Ascending aorta (tissue), 2 donors: ENCODE measurements at regions not wholly inside any gene's neighbourhood (a gene's known extent, or its start where the extent isn't known, plus 50 kb on each side); places are given as distances from the start of the nearest gene placed in this dataset.
"Not testable (repeated sequence)": the region's sequence is repeated elsewhere in the genome, so short reads cannot be mapped to it uniquely, and the experiment has no call there.

Experiments used
- DNase-seq, 2 donors: peaks; one replicate each; pipeline ENCODE4 v3.0.0-alpha.2; 2019; ENCODE audit warnings: low spot score in 2 of 2
- H3K27ac ChIP-seq, 2 donors: fragments of 200-600 bp; sonication (generic); one replicate each; pipeline ENCODE4 v1.5.1; 2016 to 2017; ENCODE audit warnings: mild to moderate bottlenecking in 1 of 2
- H3K27me3 ChIP-seq: fragments of 200-600 bp; sonication (generic); one replicate; pipeline ENCODE4 v1.5.1; 2017
- H3K36me3 ChIP-seq, 2 donors: fragments of 200-600 bp; sonication (generic); one replicate each; pipeline ENCODE4 v1.5.1; 2016
- H3K4me1 ChIP-seq, 2 donors: fragments of 200-600 bp; sonication (generic); one replicate each; pipeline ENCODE4 v1.5.1; 2016 to 2017; ENCODE audit warnings: mild to moderate bottlenecking in 1 of 2
- H3K4me3 ChIP-seq, 2 donors: fragments of 200-600 bp; sonication (generic); one replicate each; pipeline ENCODE4 v1.5.1; 2016 to 2017; ENCODE audit warnings: mild to moderate bottlenecking in 1 of 2
- H3K9me3 ChIP-seq, 2 donors: fragments of 200-600 bp; sonication (generic); one replicate each; pipeline ENCODE4 v1.5.1; 2016
- CTCF ChIP-seq, 3 experiments: fragments of 200-600 bp in 2 of 3; fragments of 450-650 bp in 1 of 3; sonication (generic) in 2 of 3; IDR thresholded peaks; one replicate each; pipeline ENCODE4 v1.5.1; 2016 to 2019; ENCODE audit warnings: antibody characterized with exemption in 3 of 3, mild to moderate bottlenecking in 1 of 3, moderate library complexity in 1 of 3
- intact Hi-C: fragments of 100-400 bp; cut with DNase I; formaldehyde crosslinking; loops from one replicate; pipeline ENCODE4 v1.15.1; 2023

GRCh38 chr4:116275006-116275405, 810.4 kb downstream of the TRAM1L1 start:
- no peaks in the 10 kb centered on the region for H3K27me3 ChIP-seq
- no peak overlapping the region for H3K4me3 ChIP-seq
- H3K27ac ChIP-seq: no peak overlapping the region
- no peak for TF ChIP-seq CTCF (IDR thresholded peaks at IDR 0.05)
- peaks cover 0 to 3% of the 10 kb centered on the region in 2 donors for H3K9me3 ChIP-seq
- H3K4me1 ChIP-seq: no peaks in the 10 kb centered on the region
- H3K36me3 ChIP-seq: no peaks in the 10 kb centered on the region
- intact Hi-C loops: no loop called here
- DNase-seq: no peak

- no peak for DNase-seq
- no peak for TF ChIP-seq CTCF (IDR thresholded peaks at IDR 0.05)
- H3K27ac ChIP-seq: no peak overlapping the region
- H3K36me3 ChIP-seq: no peaks in the 10 kb centered on the region
- no peaks in the 10 kb centered on the region for H3K27me3 ChIP-seq
- H3K4me1 ChIP-seq: no peaks in the 10 kb centered on the region
- no peak overlapping the region for H3K4me3 ChIP-seq
- intact Hi-C loops: no loop called here
- H3K9me3 ChIP-seq: peaks cover 0 to 4% of the 10 kb centered on the region in 2 donors
These were observed 813.0 kb downstream of the TRAM1L1 start for GRCh38 chr4:116272336-116272735.

GRCh38 chr4:116260931-116261330, 824.4 kb downstream of the TRAM1L1 start:
- intact Hi-C loops, DNase-seq, H3K27me3 ChIP-seq, H3K9me3 ChIP-seq, H3K4me3 ChIP-seq, H3K36me3 ChIP-seq, H3K4me1 ChIP-seq, H3K27ac ChIP-seq: not testable (repeated sequence)

GRCh38 chr4:116244771-116245170, 840.6 kb downstream of the TRAM1L1 start:
- H3K4me1 ChIP-seq: no peaks in the 10 kb centered on the region
- H3K27me3 ChIP-seq: no peaks in the 10 kb centered on the region
- no peak overlapping the region for H3K27ac ChIP-seq
- no peaks in the 10 kb centered on the region for H3K36me3 ChIP-seq
- no peak overlapping the region for H3K4me3 ChIP-seq
- no peak for TF ChIP-seq CTCF (IDR thresholded peaks at IDR 0.05)
- intact Hi-C loops: no loop called here
- DNase-seq: no peak
- no peaks in the 10 kb centered on the region for H3K9me3 ChIP-seq

- intact Hi-C loops: no loop called here
- no peaks in the 10 kb centered on the region for H3K36me3 ChIP-seq
- DNase-seq: no peak
These were observed 841.9 kb downstream of the TRAM1L1 start for GRCh38 chr4:116243431-116243830.

GRCh38 chr4:116233971-116234370, 851.4 kb downstream of the TRAM1L1 start:
- Histone ChIP-seq H3K9me3 (no peaks in the 10 kb centered on the region), H3K27me3 (no peaks in the 10 kb centered on the region), H3K27ac (no peak overlapping the region), H3K4me1 (no peaks in the 10 kb centered on the region), H3K36me3 (no peaks in the 10 kb centered on the region), H3K4me3 (no peak overlapping the region)
- no peak for TF ChIP-seq CTCF (IDR thresholded peaks at IDR 0.05)
- DNase-seq: no peak
- intact Hi-C loops: no loop called here

More at GRCh38 chr4:116243431-116243830, 841.9 kb downstream of the TRAM1L1 start:
- no peaks in the 10 kb centered on the region for H3K9me3 ChIP-seq
- no peak for TF ChIP-seq CTCF (IDR thresholded peaks at IDR 0.05)
- no peak overlapping the region for H3K4me3 ChIP-seq
- no peaks in the 10 kb centered on the region for H3K4me1 ChIP-seq
- no peaks in the 10 kb centered on the region for H3K27me3 ChIP-seq
- no peak overlapping the region for H3K27ac ChIP-seq

- H3K4me3 ChIP-seq, H3K27ac ChIP-seq, H3K4me1 ChIP-seq, H3K27me3 ChIP-seq, H3K36me3 ChIP-seq, DNase-seq, intact Hi-C loops, H3K9me3 ChIP-seq: not testable (repeated sequence)
These were observed 853.4 kb downstream of the TRAM1L1 start for GRCh38 chr4:116231999-116232398.
